DOHH2 (cell line): ENCODE measurements at regions not wholly inside any gene's neighbourhood (a gene's known extent, or its start where the extent isn't known, plus 50 kb on each side); places are given as distances from the start of the nearest gene placed in this dataset.

Experiments
- H3F3A ChIP-seq: fragments of 200-600 bp; sonication (generic), shearing (Covaris generic); 2 replicates; pipeline ENCODE4 v1.6.0; 2016; ENCODE audit warnings: antibody characterized with exemption, mild to moderate bottlenecking; ENCODE audit not compliant: control insufficient read depth, insufficient read depth
- H3K27ac ChIP-seq: fragments of 200-600 bp; sonication (generic); 2 replicates; pipeline ENCODE4 v1.5.1; 2014; ENCODE audit warnings: low read depth, mild to moderate bottlenecking, low read length, moderate library complexity
- H3K27me3 ChIP-seq: fragments of 200-600 bp; sonication (generic); 2 replicates; pipeline ENCODE4 v1.6.1; 2014; ENCODE audit warnings: mild to moderate bottlenecking, low read length, mixed read lengths; ENCODE audit not compliant: control insufficient read depth
- H3K36me3 ChIP-seq: fragments of 200-600 bp; sonication (generic); 2 replicates; pipeline ENCODE4 v1.6.1; 2014; ENCODE audit warnings: mild to moderate bottlenecking, low read length, moderate library complexity, mixed read lengths; ENCODE audit not compliant: control insufficient read depth
- H3K4me1 ChIP-seq: fragments of 200-600 bp; sonication (generic); 2 replicates; pipeline ENCODE4 v1.6.1; 2014; ENCODE audit warnings: mild to moderate bottlenecking, low read length, mixed read lengths; ENCODE audit not compliant: control insufficient read depth
- H3K4me2 ChIP-seq: fragments of 200-600 bp; sonication (generic); 2 replicates; pipeline ENCODE4 v1.6.0; 2014; ENCODE audit warnings: mild to moderate bottlenecking, low read length, moderate library complexity
- H3K4me3 ChIP-seq: fragments of 200-600 bp; sonication (generic); 2 replicates; pipeline ENCODE4 v1.5.1; 2014; ENCODE audit warnings: mild to moderate bottlenecking, low read length, mixed read lengths
- H3K79me2 ChIP-seq: fragments of 200-600 bp; sonication (generic); 2 replicates; pipeline ENCODE4 v1.6.1; 2014; ENCODE audit warnings: mild to moderate bottlenecking, low read length, mixed read lengths; ENCODE audit not compliant: control insufficient read depth
- H3K9me2 ChIP-seq: fragments of 200-600 bp; sonication (generic); replicated peaks from 2 replicates; pipeline ENCODE4 v1.6.1; 2014; ENCODE audit warnings: mild to moderate bottlenecking, low read length, mixed read lengths; ENCODE audit not compliant: control insufficient read depth
- H3K9me3 ChIP-seq: fragments of 200-600 bp; sonication (generic); 2 replicates; pipeline ENCODE4 v1.6.1; 2014; ENCODE audit warnings: antibody characterized with exemption, low read length, mixed read lengths; ENCODE audit not compliant: control insufficient read depth, insufficient read depth
- H4K20me1 ChIP-seq: fragments of 200-600 bp; sonication (generic); 2 replicates; pipeline ENCODE4 v1.6.0; 2014; ENCODE audit warnings: low read depth, mild to moderate bottlenecking, antibody characterized with exemption, low read length, moderate library complexity; ENCODE audit not compliant: control insufficient read depth, insufficient read depth
- CTCF ChIP-seq: fragments of 200-600 bp; sonication (generic); IDR thresholded peaks from one replicate; pipeline ENCODE4 v1.5.1; 2014; ENCODE audit warnings: antibody characterized with exemption, mild to moderate bottlenecking, low read depth, low read length; ENCODE audit not compliant: poor library complexity, severe bottlenecking
- EZH2phosphoT487 ChIP-seq: fragments of 200-600 bp; sonication (generic); IDR thresholded peaks from 2 replicates; pipeline ENCODE4 v1.6.1; 2017; ENCODE audit warnings: borderline replicate concordance, mild to moderate bottlenecking, antibody characterized with exemption, low read length, moderate library complexity, mixed read lengths

DNA sequence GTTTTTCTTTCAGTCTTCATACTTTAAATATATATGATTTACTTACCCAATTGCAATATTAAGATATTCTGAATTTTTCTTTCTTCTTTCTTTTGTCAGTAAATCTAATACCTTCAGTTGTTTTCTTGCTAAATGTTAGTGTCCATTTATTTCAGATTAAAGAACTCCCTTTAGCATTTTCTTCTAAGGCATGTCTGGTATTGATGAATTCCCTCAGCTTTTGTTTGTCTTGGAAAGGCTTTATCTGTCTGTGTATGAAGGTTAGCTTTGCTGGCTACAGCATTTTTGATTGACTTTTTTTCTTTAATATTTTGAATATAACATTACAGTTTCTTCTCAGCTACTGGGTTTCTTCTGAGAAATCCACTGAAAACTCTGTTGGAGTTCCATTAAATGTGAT is 64.0 kb upstream of the PLSCR4 start:
- H3F3A ChIP-seq: no peaks in the 10 kb centered on the region
- no peaks in the 10 kb centered on the region for H3K4me1 ChIP-seq
- no peak overlapping the region for H3K4me3 ChIP-seq
- H3K27me3 ChIP-seq: no peaks in the 10 kb centered on the region
- no peaks in the 10 kb centered on the region for H3K79me2 ChIP-seq
- H3K9me2 ChIP-seq: no peaks in the 10 kb centered on the region
- H3K27ac ChIP-seq: no peak overlapping the region
- H3K9me3 ChIP-seq: no peaks in the 10 kb centered on the region
- no peak for TF ChIP-seq EZH2phosphoT487
- TF ChIP-seq CTCF: no peak
- no peak overlapping the region for H3K4me2 ChIP-seq
- H4K20me1 ChIP-seq: no peaks in the 10 kb centered on the region
- no peaks in the 10 kb centered on the region for H3K36me3 ChIP-seq

DNA sequence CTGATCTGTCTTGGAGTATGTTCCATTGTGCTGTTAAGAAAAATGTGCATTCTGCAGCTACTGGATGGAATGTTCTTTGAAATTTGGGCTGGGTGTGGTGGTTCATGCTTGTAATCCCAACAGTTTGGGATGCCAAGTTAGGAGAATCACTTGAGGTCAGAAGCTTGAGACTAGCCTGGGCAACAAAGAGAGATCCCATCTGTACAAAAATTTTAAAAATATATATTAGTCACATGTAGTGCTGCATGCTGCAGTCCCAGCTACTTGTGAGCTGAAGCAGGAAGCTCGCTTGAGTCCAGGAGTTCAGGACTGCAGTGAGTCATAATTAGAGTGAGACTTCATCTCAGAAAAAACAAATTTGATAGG is 62.8 kb upstream of the PLSCR4 start:
- Histone ChIP-seq H3K9me2 (no peaks in the 10 kb centered on the region), H3K4me1 (no peaks in the 10 kb centered on the region), H3K9me3 (no peaks in the 10 kb centered on the region), H3K27ac (no peak overlapping the region), H3F3A (no peaks in the 10 kb centered on the region), H3K4me2 (no peak overlapping the region), H4K20me1 (no peaks in the 10 kb centered on the region), H3K27me3 (no peaks in the 10 kb centered on the region), H3K4me3 (no peak overlapping the region), H3K79me2 (no peaks in the 10 kb centered on the region), H3K36me3 (no peaks in the 10 kb centered on the region)
- TF ChIP-seq EZH2phosphoT487 (no peak), CTCF (no peak)

GRCh38 chr3:146313031-146313745 is 62.3 kb upstream of the PLSCR4 start:
- Histone ChIP-seq H3K4me1 (no peaks in the 10 kb centered on the region), H3K36me3 (no peaks in the 10 kb centered on the region), H3K27me3 (no peaks in the 10 kb centered on the region), H3K4me2 (no peak overlapping the region), H4K20me1 (no peaks in the 10 kb centered on the region), H3K9me3 (no peaks in the 10 kb centered on the region), H3K27ac (no peak overlapping the region), H3K79me2 (no peaks in the 10 kb centered on the region), H3F3A (no peaks in the 10 kb centered on the region), H3K4me3 (no peak overlapping the region), H3K9me2 (no peaks in the 10 kb centered on the region)
- TF ChIP-seq EZH2phosphoT487 (no peak), CTCF (no peak)

DNA sequence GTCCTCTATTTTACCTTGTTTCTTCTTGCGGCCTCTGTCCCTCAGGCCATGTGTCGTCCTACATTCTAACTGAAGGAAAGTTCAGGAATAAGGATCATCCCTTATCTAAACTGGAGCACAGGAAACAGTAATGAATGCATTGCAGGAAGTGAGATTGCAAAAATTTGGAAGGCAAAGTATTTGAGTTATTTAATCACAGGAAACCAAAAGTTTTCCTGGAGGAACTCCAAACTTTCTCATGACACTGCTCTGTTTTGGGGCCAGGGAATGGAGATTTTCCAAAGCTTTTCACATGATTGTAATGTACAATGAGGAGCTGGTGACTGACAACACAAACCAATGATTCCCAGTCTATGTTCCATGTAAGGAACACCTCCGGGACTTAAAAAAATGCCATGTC is 57.8 kb upstream of the PLSCR4 start:
- Histone ChIP-seq H3K27me3 (no peaks in the 10 kb centered on the region), H3K36me3 (no peaks in the 10 kb centered on the region), H3F3A (no peaks in the 10 kb centered on the region), H3K9me3 (no peaks in the 10 kb centered on the region), H3K79me2 (no peaks in the 10 kb centered on the region), H3K9me2 (no peaks in the 10 kb centered on the region), H3K4me1 (no peaks in the 10 kb centered on the region), H3K27ac (no peak overlapping the region), H4K20me1 (no peaks in the 10 kb centered on the region), H3K4me2 (no peak overlapping the region), H3K4me3 (no peak overlapping the region)
- TF ChIP-seq EZH2phosphoT487: no peak
